Motor neuron (in vitro differentiated cells): ENCODE measurements at regions not wholly inside any gene's neighbourhood (a gene's known extent, or its start where the extent isn't known, plus 50 kb on each side); places are given as distances from the start of the nearest gene placed in this dataset.
"Not testable (repeated sequence)": the region's sequence is repeated elsewhere in the genome, so short reads cannot be mapped to it uniquely, and the experiment has no call there.

Experiments
- ATAC-seq, 8 experiments: fragments of 200-7000 bp; cut with Tn5 transposase; replicated peaks in 6 of 8; 2 replicates each; pipeline ENCODE4 v1.8.0; 2021; ENCODE audit warnings: mild to moderate bottlenecking in 8 of 8, moderate library complexity in 8 of 8
- H3K27ac ChIP-seq, 2 donors: fragments of 250-450 bp; sonication (Bioruptor Pico); 2 replicates each; pipeline ENCODE4 v1.9.0; 2021; ENCODE audit warnings: antibody characterized with exemption in 2 of 2, mild to moderate bottlenecking in 2 of 2, moderate library complexity in 1 of 2
- H3K4me1 ChIP-seq, 2 donors: fragments of 250-450 bp; sonication (Bioruptor Pico); replicated peaks in 1 of 2; 2 replicates each; pipeline ENCODE4 v1.6.1; 2021; ENCODE audit warnings: antibody characterized with exemption in 2 of 2, mild to moderate bottlenecking in 2 of 2, moderate library complexity in 1 of 2
- H3K4me3 ChIP-seq, 5 donors: fragments of 250-450 bp; sonication (Bioruptor Pico); 2 replicates each; pipeline ENCODE4 v1.9.0; 2021; ENCODE audit warnings: antibody characterized with exemption in 5 of 5, mild to moderate bottlenecking in 5 of 5, moderate library complexity in 4 of 5
- WGBS, 10 experiments: fragments of 450-650 bp; shearing (Covaris generic); methylation state at CpG; one replicate each; pipeline ENCODE4 v1.0.0; 2022; 5-methylcytosine and 5-hydroxymethylcytosine counted together
- in situ Hi-C, 9 experiments: fragments of 400-800 bp; cut with MboI; loops; one replicate each; pipeline ENCODE4 v1.15.0; 2021; ENCODE audit warnings: low sequenced_read_pairs in 9 of 9, low pct_unique_long_range_greater_than_20kb in 2 of 9; ENCODE audit not compliant: unreplicated experiment in 9 of 9

GRCh38 chr14:27612121-27612520 lies 1014.3 kb upstream of the NOVA1 start:
- H3K27ac ChIP-seq = no peak overlapping the region
- in situ Hi-C loops = no loop called here

GRCh38 chr14:27613102-27613501 lies 1015.3 kb upstream of the NOVA1 start:
- no peak for ATAC-seq
- H3K4me1 ChIP-seq = no peaks in the 10 kb centered on the region
- 0 to 100% (median 73%) methylated on average over 1 to 2 of the region's 2 CpGs for WGBS, 10 experiments
- in situ Hi-C loops = no loop called here
- H3K4me3 ChIP-seq = no peak overlapping the region
- H3K27ac ChIP-seq = no peak overlapping the region

More at GRCh38 chr14:27612121-27612520, 1014.3 kb upstream of the NOVA1 start:
- ATAC-seq = no peak
- WGBS, 10 experiments = 0 to 100% (median 80%) methylated on average over 1 to 6 of the region's 6 CpGs; no CpG with 5 or more reads in 1 of the 10 experiments
- H3K4me3 ChIP-seq = no peak overlapping the region
- no peaks in the 10 kb centered on the region for H3K4me1 ChIP-seq

DNA sequence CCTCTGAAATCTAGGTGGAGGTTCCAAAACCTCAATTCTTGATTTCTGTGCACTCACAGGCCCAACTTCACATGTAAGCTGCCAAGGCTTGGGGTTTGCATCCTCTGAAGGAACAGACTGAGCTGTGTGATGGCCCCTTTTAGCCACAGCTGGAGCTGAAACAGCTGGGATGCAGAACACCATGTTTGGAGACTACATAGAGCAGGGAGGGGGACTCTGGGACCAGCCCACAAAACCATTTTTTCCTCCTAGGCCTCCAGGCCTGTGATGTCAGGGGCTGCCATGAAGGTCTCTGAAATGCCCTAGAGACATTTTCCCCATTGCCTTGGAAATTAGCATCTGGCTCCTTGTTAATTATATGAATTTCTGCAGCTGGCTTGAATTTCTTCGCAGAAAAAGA lies 1025.9 kb upstream of the NOVA1 start:
- H3K4me1 ChIP-seq = no peaks in the 10 kb centered on the region
- no peak overlapping the region for H3K27ac ChIP-seq
- WGBS, 10 experiments = 0 to 100% (median 90%) methylated on average over 1 of the region's 1 CpG; no CpG with 5 or more reads in 2 of the 10 experiments
- no peak overlapping the region for H3K4me3 ChIP-seq
- no peak for ATAC-seq
- in situ Hi-C loops = no loop called here

- Histone ChIP-seq H3K27ac (peak overlapping the region; percentile 19 to 42), H3K4me1 (peaks cover 0 to 38% of the 10 kb centered on the region in 2 donors), H3K4me3 (peak overlapping the region in 3 of 5 donors; percentile 1 to 17 (median 13))
- in situ Hi-C loops = no loop called here
- peak in 5 of 8 experiments; percentile 76 to 96 (median 94) for ATAC-seq
- WGBS, 10 experiments = 25 to 71% (median 52%) methylated on average over 2 to 15 of the region's 15 CpGs
Measured at GRCh38 chr14:27634056-27634970, 1036.5 kb upstream of the NOVA1 start.

GRCh38 chr14:27640688-27641087 lies 1042.9 kb upstream of the NOVA1 start:
- ATAC-seq, H3K4me1 ChIP-seq, H3K4me3 ChIP-seq, H3K27ac ChIP-seq, in situ Hi-C loops: not testable (repeated sequence)
- 17 to 100% (median 100%) methylated on average over 1 of the region's 1 CpG; no CpG with 5 or more reads in 5 of the 10 experiments for WGBS, 10 experiments

DNA sequence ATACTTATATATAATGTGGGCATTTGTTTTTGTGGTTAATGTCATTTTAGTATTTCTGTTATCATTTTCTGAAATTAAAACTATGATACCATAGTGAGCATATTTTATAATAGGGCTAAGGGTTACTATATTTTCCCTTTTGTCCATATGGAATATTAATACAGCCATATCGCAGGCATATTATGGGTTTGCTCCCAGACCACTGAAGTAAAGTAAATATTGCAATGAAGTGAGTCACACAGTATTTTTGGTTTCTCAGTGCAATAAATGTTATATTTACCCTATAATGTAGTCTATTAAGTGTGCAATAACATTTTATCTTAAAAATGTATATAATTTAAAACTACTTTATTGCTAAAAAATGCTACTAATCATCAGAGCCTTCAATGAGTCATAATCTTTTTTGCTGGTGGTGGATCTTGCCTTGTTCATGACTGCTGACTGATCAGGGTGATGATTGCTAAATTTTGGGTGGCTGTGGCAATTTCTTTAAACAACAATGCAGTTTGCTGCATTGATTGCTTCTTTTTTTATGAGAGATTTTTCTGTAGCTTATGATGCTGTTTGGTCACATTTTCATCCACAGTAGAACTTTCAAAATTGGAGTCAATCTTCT lies 1044.5 kb upstream of the NOVA1 start:
- no peaks in the 10 kb centered on the region for H3K4me1 ChIP-seq
- no peak overlapping the region for H3K27ac ChIP-seq
- in situ Hi-C loops = no loop called here
- no peak overlapping the region for H3K4me3 ChIP-seq
- WGBS, 10 experiments = 17 to 100% (median 90%) methylated on average over 1 of the region's 1 CpG; no CpG with 5 or more reads in 3 of the 10 experiments
- no peak for ATAC-seq

DNA sequence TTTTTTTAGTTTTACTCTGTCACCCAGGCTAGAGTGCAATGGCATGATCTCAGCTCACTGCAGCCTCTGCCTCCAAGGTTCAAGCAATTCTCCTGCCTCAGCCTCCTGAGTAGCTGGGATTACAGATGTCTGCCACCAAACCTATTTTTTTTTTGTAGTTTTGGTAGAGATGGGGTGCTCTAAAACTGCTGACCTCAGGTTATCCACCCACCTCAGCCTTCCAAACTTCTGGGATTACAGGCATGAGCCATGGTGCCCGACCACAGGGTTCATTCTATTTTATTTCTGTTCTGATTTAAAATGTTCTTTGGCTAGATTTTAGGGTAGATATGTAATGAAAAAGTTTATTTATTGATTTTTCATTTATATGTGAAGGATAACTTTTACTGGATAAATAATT lies 1062.8 kb upstream of the NOVA1 start:
- Histone ChIP-seq H3K4me3 (no peak overlapping the region), H3K27ac (no peak overlapping the region), H3K4me1 (no peaks in the 10 kb centered on the region)
- no peak for ATAC-seq
- WGBS, 10 experiments = 0 to 100% (median 68%) methylated on average over 1 of the region's 1 CpG; no CpG with 5 or more reads in 4 of the 10 experiments
- in situ Hi-C loops = no loop called here

DNA sequence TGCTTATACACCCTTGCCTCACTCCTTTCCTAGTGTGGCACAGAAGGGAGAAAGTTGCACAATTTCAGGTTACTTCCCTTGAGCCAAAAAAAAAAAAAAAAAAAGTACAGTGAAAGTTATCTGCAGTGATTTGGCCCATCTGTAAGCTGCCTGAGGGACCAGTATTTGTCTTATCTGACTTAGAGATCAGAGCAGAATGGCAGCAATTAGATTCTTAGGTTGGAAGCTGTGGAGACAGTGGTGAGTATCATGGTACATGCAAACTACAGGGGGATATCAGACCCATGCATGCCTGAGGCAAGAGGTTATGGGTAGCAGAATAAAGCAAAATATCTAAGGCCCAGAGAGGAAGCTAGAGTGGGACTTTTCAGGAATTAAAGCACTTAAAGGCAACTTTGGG lies 1070.7 kb upstream of the NOVA1 start:
- in situ Hi-C loops = no loop called here
- peaks cover 0 to 3% of the 10 kb centered on the region in 2 donors for H3K4me1 ChIP-seq
- H3K4me3 ChIP-seq = no peak overlapping the region
- ATAC-seq = no peak
- no peak overlapping the region for H3K27ac ChIP-seq

DNA sequence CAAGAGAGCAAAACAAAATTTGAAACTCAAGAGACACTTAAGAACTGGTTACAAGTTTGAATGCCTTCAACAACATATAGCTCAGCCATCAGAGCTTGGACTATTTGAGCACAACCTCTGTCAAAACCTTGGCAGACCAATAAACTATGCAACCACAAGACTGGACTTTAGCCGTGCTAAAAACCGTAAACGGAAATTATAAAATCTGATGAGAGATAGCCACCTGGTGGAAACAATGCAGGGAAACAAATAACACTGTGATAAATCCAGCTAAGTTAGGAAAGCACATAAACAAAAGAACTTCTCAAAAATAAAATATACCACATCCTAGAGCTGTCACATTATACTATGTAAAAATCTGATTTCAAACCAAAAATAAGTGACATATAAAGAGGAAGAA lies 1074.2 kb upstream of the NOVA1 start:
- in situ Hi-C loops = no loop called here
- Histone ChIP-seq H3K4me1 (peaks cover 0 to 3% of the 10 kb centered on the region in 2 donors), H3K27ac (no peak overlapping the region), H3K4me3 (peak overlapping the region; percentile 7 to 72 (median 33))
- peak in 5 of 8 experiments; percentile 55 to 84 (median 74) for ATAC-seq
- 16 to 86% (median 36%) methylated on average over 2 to 3 of the region's 3 CpGs; no CpG with 5 or more reads in 2 of the 10 experiments for WGBS, 10 experiments

- in situ Hi-C loops, H3K4me1 ChIP-seq: not testable (repeated sequence)
- 20 to 69% (median 35%) methylated on average over 1 to 4 of the region's 30 CpGs; no CpG with 5 or more reads in 6 of the 10 experiments for WGBS, 10 experiments
- H3K27ac ChIP-seq = peak overlapping the region; percentile 72 to 81
- ATAC-seq = peak in 5 of 8 experiments; percentile 71 to 85 (median 83)
- H3K4me3 ChIP-seq = peak overlapping the region; percentile 25 to 72 (median 33)
Measured at GRCh38 chr14:27672811-27673737, 1075.2 kb upstream of the NOVA1 start.

GRCh38 chr14:27686137-27686536 lies 1080.5 kb upstream of the FOXG1 start:
- ATAC-seq = no peak
- in situ Hi-C loops = no loop called here
- no peak overlapping the region for H3K4me3 ChIP-seq
- no peak overlapping the region for H3K27ac ChIP-seq
- 0 to 86% (median 67%) methylated on average over 1 of the region's 1 CpG; no CpG with 5 or more reads in 6 of the 10 experiments for WGBS, 10 experiments
- H3K4me1 ChIP-seq = peaks cover 0 to 3% of the 10 kb centered on the region in 2 donors

DNA sequence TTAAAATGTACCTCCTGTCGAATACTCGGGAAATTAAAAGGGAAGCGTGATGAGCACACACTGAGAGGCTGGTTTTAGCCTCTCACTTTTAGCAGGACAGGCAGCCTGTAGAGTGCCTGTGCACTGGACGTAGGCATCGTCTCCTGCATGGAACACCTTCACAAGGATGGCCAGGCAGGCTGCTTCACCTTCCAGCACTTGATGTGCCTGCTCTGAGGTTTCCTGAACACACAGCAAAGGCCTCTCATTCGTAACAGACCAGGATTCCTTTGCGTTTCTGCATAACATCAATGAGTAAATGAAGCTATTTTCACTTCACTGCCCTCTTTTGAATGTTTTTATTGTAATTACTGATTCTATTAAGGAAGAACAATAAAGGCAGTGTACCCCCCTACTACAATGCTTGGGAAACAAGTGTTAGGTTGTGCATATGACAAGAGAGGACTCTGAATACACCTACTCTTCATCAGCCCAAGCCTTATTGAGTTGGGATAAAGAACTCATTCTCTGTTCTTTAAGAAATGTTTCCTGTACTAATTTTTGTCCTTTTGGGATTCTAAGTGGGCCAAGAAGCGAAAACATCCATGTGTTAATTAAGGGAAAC lies 1077.6 kb upstream of the FOXG1 start:
- ATAC-seq = peak in 4 of 8 experiments; percentile 38 to 85 (median 73)
- in situ Hi-C loops = no loop called here
- H3K27ac ChIP-seq = no peak overlapping the region

More for the DNA sequence above, 1077.6 kb upstream of the FOXG1 start:
- Histone ChIP-seq H3K4me1 (peaks cover 0 to 3% of the 10 kb centered on the region in 2 donors), H3K4me3 (no peak overlapping the region)
- WGBS, 10 experiments = 0 to 91% (median 63%) methylated on average over 3 to 8 of the region's 8 CpGs
